GM20000 (cell line): ENCODE measurements at regions not wholly inside any gene's neighbourhood (a gene's known extent, or its start where the extent isn't known, plus 50 kb on each side); places are given as distances from the start of the nearest gene placed in this dataset.

Source experiments
- DNase-seq: peaks from one replicate; pipeline ENCODE4 v3.0.0; 2012; ENCODE audit warnings: low spot score
- CTCF ChIP-seq: IDR thresholded peaks from 2 replicates; pipeline ENCODE4 v1.5.1; 2012; ENCODE audit warnings: mild to moderate bottlenecking, control low read depth; ENCODE audit errors: extremely low read depth, missing control alignments

GRCh38 chr6:93550551-93551276, 131.4 kb upstream of the EPHA7 start:
- no peak for TF ChIP-seq CTCF
- DNase-seq = no peak

- DNase-seq = no peak
- no peak for TF ChIP-seq CTCF
Observed at GRCh38 chr6:93549868-93550267, 130.5 kb upstream of the EPHA7 start.

GRCh38 chr6:93524671-93525451, 105.5 kb upstream of the EPHA7 start:
- no peak for TF ChIP-seq CTCF

GRCh38 chr6:93523365-93523764, 104.0 kb upstream of the EPHA7 start:
- DNase-seq = no peak
- TF ChIP-seq CTCF = no peak

More at GRCh38 chr6:93524671-93525451, 105.5 kb upstream of the EPHA7 start:
- DNase-seq = no peak

GRCh38 chr6:93516441-93516840, 97.1 kb upstream of the EPHA7 start:
- DNase-seq = no peak
- TF ChIP-seq CTCF = no peak

- TF ChIP-seq CTCF = no peak
- DNase-seq = no peak
Observed at GRCh38 chr6:93515736-93516135, 96.4 kb upstream of the EPHA7 start.

- DNase-seq = no peak
- no peak for TF ChIP-seq CTCF
Observed at GRCh38 chr6:93498713-93499112, 79.4 kb upstream of the EPHA7 start.
